GM19023 (cell line): ENCODE measurements at regions not wholly inside any gene's neighbourhood (a gene's known extent, or its start where the extent isn't known, plus 50 kb on each side); places are given as distances from the start of the nearest gene placed in this dataset.

ENCODE experiments used
- ATAC-seq: cut with Tn5 transposase; IDR thresholded peaks from one replicate; pipeline ENCODE4 v1.9.1; 2021; ENCODE audit warnings: mild to moderate bottlenecking, moderate library complexity; ENCODE audit not compliant: unreplicated experiment

GRCh38 chr2:217538719-217539118 is 464.1 kb downstream of the TNS1 start:
- ATAC-seq: no peak

- no peak for ATAC-seq
Observed at GRCh38 chr2:217535957-217536708, 466.7 kb downstream of the TNS1 start.

- no peak for ATAC-seq
Observed at GRCh38 chr2:217530392-217531090, 472.3 kb downstream of the TNS1 start.

- no peak for ATAC-seq
Observed at GRCh38 chr2:217529271-217529670, 473.5 kb downstream of the TNS1 start.

- ATAC-seq: no peak
Observed at GRCh38 chr2:217527590-217528202, 475.1 kb downstream of the TNS1 start.

GRCh38 chr2:217525076-217525475 is 477.7 kb downstream of the TNS1 start:
- ATAC-seq: no peak

GRCh38 chr2:217523286-217523685 is 479.5 kb downstream of the TNS1 start:
- no peak for ATAC-seq

- no peak for ATAC-seq
Observed at GRCh38 chr2:217521820-217522219, 481.0 kb downstream of the TNS1 start.

GRCh38 chr2:217520356-217521010 is 482.3 kb downstream of the TNS1 start:
- ATAC-seq: no peak

GRCh38 chr2:217517402-217517801 is 485.4 kb downstream of the TNS1 start:
- no peak for ATAC-seq

- ATAC-seq: no peak
Observed at GRCh38 chr2:217515615-217516309, 487.0 kb downstream of the TNS1 start.

GRCh38 chr2:217513258-217513657 is 489.5 kb downstream of the TNS1 start:
- no peak for ATAC-seq

GRCh38 chr2:217512728-217513127 is 490.1 kb downstream of the TNS1 start:
- no peak for ATAC-seq

- no peak for ATAC-seq
Observed at GRCh38 chr2:217512259-217512658, 490.5 kb downstream of the TNS1 start.

GRCh38 chr2:217511850-217512249 is 490.9 kb downstream of the TNS1 start:
- no peak for ATAC-seq

- no peak for ATAC-seq
Observed at GRCh38 chr2:217510771-217511291, 492.0 kb downstream of the TNS1 start.

GRCh38 chr2:217505303-217505702 is 497.5 kb downstream of the TNS1 start:
- no peak for ATAC-seq

GRCh38 chr2:217501887-217502286 is 500.9 kb downstream of the TNS1 start:
- ATAC-seq: no peak

GRCh38 chr2:217497843-217498377 is 504.9 kb downstream of the TNS1 start:
- no peak for ATAC-seq

- no peak for ATAC-seq
Observed at GRCh38 chr2:217494557-217494956, 508.2 kb downstream of the TNS1 start.
